ENCODE measurements at regions not wholly inside any gene's neighbourhood (a gene's known extent, or its start where the extent isn't known, plus 50 kb on each side); places are given as distances from the start of the nearest gene placed in this dataset.

DNA sequence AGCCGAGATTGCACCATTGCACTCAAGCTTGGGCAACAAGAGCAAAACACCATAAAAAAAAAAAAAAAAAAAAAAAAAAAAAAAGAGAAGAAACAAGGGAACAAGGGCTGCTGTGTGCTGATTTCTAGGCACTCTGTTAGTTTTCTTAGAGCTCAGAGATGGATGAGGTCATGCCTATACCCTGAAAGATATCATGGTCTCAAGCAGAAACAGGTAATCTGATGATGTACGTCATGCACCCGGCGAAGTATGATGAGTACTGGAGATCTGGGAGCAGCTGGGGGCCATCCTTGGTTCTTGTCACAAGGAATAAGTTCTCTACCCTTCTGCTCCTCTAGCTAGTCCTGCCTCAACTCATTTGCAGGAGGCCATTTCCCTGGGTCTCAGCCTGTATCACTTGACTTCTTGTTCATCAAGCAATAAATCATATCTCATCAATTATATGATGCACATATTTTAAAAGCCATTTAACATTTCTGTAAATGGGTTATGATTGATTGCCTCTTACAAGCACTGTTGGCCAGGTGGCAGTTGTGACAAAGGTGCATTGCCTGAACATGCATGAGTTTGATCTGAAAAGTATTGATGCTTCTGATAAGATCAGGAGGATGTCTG is 517.2 kb downstream of the DHX35 start:
- H3K27ac ChIP-seq (ENCODE audit: insufficient read depth, low read depth, low read length), result no peak overlapping the region
- H2AFZ ChIP-seq (ENCODE audit: low read depth, low read length), result no peak overlapping the region
- no peaks in the 10 kb centered on the region for H3K9me3 ChIP-seq (replicated peaks; ENCODE audit: control insufficient read depth, insufficient read depth, low read length)
- no peaks in the 10 kb centered on the region for H3K9me1 ChIP-seq (replicated peaks; ENCODE audit: control insufficient read depth, extremely low read depth, insufficient read depth, low read length)
- ChIA-PET POLR2A (no interaction called here), CTCF (interaction anchor here (0.6 kb wide), 1 partner anchor 10 kb away, joined by 3 read pairs; no protein-coding TSS in a partner anchor)
- H3K36me3 ChIP-seq (ENCODE audit: control insufficient read depth in 2 of 2, extremely low read depth in 1 of 2, insufficient read depth in 2 of 2, low read length in 2 of 2), result no peaks in the 10 kb centered on the region
- H3K4me3 ChIP-seq (replicated peaks in 1 of 3; ENCODE audit: insufficient read depth in 1 of 3, low read depth in 1 of 3, low read length in 3 of 3), result no peak overlapping the region
- no TSS peak for BruUV-seq (replicated peaks)
- H3K79me2 ChIP-seq (ENCODE audit: control insufficient read depth, insufficient read depth, low read length), result no peaks in the 10 kb centered on the region
- dilution Hi-C loops (cut with MboI; ENCODE audit: extremely low pct_ligation_motif_present, low sequenced_read_pairs) (no loop called here), intact Hi-C loops (cut with micrococcal nuclease) (no loop called here)
- H4K20me1 ChIP-seq (replicated peaks; ENCODE audit: control insufficient read depth, extremely low read depth, insufficient read depth, low read length), result no peaks in the 10 kb centered on the region
- no peak overlapping the region for H3K4me2 ChIP-seq (ENCODE audit: insufficient read depth, low read length)
- DNase-seq (ENCODE audit: low read depth, low spot score) (no peak), FAIRE-seq (no peak)
- no peaks in the 10 kb centered on the region for H3K27me3 ChIP-seq (ENCODE audit: control insufficient read depth in 2 of 2, insufficient read depth in 2 of 2, low read length in 2 of 2)
- no peaks in the 10 kb centered on the region for H3K4me1 ChIP-seq (ENCODE audit: control insufficient read depth, extremely low read depth, insufficient read depth, low read length)
- no peak overlapping the region for H3K9ac ChIP-seq (replicated peaks; ENCODE audit: extremely low read depth, insufficient read depth, low read length)
- TF ChIP-seq CTCF (IDR thresholded peaks at IDR 0.05; ENCODE audit: extremely low read depth in 1 of 2, insufficient read depth in 1 of 2, low read depth in 1 of 2, low read length in 2 of 2) (no peak), JUN (IDR thresholded peaks at IDR 0.05; ENCODE audit: borderline replicate concordance, insufficient read depth, insufficient read length, low read depth) (no peak), POLR2A (IDR thresholded peaks at IDR 0.05; ENCODE audit: low read depth, low read length) (no peak), FOS (IDR thresholded peaks at IDR 0.05; ENCODE audit: borderline replicate concordance, insufficient read depth, low read length) (no peak), GATA2 (IDR thresholded peaks at IDR 0.05; ENCODE audit: insufficient read depth, insufficient read length, low read depth, low read length) (no peak)
- TF ChIP-seq, protein P1, sequence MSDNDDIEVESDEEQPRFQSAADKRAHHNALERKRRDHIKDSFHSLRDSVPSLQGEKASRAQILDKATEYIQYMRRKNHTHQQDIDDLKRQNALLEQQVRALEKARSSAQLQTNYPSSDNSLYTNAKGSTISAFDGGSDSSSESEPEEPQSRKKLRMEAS (IDR thresholded peaks at IDR 0.05; ENCODE audit: insufficient read depth, insufficient read length), result no peak
